HFF-Myc (cell line): ENCODE measurements at regions not wholly inside any gene's neighbourhood (a gene's known extent, or its start where the extent isn't known, plus 50 kb on each side); places are given as distances from the start of the nearest gene placed in this dataset.

Experiments used
- DNase-seq: peaks from one replicate; pipeline ENCODE4 v3.0.0-alpha.2; 2011; ENCODE audit warnings: low read depth; ENCODE audit errors: extremely low read depth
- H3K4me3 ChIP-seq: replicated peaks from 2 replicates; pipeline ENCODE4 v1.5.1; 2011; ENCODE audit warnings: low read depth, mild to moderate bottlenecking, control low read depth, low read length
- TF ChIP-seq, protein P1 (sequence below): IDR thresholded peaks from 2 replicates; pipeline ENCODE4 v1.5.1; 2012; ENCODE audit warnings: mild to moderate bottlenecking, low read depth, low read length, control low read depth; ENCODE audit errors: missing control alignments

DNA sequence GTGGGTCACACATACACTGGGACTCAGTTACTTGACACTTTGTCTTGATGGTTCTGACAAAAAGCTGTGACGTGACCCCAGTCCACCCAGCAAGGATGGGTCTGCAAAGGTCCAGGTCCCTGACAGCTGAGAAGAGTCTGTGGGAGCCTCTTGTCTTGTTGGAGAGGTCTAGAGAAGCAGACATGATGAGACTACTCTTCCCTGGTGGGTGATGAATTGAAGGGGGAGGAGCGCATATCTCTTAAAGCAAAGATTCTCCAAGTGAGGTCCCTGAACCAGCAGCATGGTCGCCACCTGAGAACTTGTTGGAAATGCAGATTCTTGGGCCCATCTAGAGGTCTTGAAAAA is 78.5 kb upstream of the MEDAG start:
- TF ChIP-seq, protein P1, sequence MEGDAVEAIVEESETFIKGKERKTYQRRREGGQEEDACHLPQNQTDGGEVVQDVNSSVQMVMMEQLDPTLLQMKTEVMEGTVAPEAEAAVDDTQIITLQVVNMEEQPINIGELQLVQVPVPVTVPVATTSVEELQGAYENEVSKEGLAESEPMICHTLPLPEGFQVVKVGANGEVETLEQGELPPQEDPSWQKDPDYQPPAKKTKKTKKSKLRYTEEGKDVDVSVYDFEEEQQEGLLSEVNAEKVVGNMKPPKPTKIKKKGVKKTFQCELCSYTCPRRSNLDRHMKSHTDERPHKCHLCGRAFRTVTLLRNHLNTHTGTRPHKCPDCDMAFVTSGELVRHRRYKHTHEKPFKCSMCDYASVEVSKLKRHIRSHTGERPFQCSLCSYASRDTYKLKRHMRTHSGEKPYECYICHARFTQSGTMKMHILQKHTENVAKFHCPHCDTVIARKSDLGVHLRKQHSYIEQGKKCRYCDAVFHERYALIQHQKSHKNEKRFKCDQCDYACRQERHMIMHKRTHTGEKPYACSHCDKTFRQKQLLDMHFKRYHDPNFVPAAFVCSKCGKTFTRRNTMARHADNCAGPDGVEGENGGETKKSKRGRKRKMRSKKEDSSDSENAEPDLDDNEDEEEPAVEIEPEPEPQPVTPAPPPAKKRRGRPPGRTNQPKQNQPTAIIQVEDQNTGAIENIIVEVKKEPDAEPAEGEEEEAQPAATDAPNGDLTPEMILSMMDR, result no peak
- H3K4me3 ChIP-seq, result no peak overlapping the region
- DNase-seq, result no peak

DNA sequence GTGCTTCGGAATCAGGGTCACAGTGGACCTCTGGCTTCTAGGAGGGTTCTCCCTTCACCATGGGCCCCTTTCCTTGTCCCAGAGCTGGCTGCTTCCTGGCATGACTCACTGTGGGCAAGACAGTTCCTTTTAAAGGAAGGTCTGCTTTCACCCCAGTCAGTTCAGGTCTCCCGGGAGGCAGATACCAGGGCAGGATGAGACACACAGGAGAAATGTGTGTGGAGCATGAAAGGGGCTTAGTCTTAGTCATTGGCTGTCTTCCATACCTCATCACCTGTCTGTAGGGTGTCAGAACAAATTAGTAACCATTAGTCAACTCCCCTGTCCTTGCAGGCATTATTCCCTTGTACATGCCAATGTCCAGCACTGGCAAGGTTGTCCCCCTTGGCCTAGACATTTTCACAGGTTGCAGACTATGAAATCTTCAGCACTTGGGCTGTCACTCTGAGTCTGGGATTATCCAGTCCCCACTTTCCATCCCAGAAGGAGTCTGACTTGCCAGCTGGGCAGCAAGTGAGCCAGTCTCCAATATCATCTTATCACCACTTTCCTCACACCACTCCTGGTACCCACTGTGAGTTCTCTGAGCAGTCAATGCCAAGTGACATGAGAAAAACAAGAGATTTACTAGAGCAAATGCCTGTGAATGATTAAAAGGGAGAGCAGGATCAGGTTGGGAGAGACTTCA is 76.8 kb upstream of the MEDAG start:
- peak; percentile 58 for DNase-seq
- no peak overlapping the region for H3K4me3 ChIP-seq
- TF ChIP-seq, protein P1, result no peak

DNA sequence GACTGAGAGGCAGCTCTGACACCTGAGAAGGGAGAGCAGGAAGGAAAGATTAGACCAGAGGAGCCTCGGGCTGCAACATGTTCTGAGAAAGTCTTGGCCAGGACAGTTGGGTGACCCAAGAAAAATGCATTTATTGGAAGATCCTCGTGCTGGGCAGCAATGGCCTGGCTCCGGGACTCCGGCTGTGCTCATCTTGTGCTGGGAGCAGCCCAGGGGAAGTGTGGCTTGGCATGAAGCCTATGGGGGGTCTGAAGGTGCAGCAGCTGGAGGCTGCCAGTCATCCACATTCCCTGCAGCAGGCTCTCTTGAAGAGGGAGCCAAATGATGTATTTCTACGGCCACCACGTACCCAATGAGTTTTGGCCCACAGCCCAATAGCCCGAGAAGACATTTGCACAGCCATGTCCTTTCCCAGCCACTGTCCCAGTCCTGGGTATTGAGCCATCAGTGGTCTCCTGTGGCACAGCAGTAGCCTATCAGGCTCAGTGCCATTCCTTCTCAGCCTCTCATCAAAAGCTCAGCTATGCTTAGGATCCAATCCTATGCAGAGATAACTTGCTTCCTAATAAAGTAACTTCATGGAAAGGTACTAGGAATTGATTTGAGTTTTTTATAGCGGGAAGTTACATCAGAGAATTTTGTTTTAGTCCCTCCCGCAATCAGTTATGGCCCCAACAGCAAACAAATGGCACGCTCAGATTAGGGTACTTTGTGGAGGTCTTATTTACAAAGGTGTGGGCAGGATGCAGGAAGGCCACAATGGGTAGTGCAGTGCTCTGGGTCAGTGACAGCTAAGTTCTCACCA is 76.0 kb upstream of the MEDAG start:
- no peak overlapping the region for H3K4me3 ChIP-seq
- TF ChIP-seq, protein P1, result no peak
- DNase-seq, result no peak

DNA sequence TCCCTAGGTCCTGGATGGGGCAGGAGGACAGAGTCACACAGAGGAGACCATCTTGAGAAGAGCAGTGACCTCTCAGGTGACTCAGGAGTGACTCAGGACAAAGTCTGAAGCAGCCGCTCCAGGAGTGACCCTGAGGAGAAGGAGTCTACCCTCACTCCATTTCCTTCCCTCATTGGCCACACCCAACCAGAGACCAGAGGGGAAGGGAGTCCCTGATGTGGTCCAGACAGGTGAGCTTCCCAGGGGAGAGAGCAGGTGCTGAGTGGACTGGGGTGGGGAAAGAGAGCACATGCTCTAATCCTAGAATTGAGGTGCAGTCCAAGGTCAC is 75.5 kb upstream of the MEDAG start:
- TF ChIP-seq, protein P1, result no peak
- no peak for DNase-seq
- H3K4me3 ChIP-seq, result no peak overlapping the region

DNA sequence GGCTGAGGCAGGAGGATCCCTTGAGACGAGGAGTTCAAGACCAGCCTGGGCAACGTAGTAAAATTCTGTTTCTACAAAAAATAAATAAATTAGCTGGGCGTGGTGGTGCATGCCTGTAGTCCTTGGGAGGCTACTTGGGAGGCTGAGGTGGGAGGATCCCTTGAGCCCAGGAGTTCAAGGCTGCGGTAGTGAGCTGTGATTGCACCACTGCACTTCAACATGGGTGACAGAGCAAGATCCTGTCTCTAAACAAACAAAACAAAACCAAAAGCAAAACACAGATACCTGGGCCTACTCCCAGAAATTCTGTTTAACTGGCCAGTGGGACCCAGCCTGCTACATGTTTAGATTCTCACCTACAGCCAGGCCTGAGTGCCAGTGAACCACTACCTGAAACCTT is 74.6 kb upstream of the MEDAG start:
- DNase-seq, result no peak
- H3K4me3 ChIP-seq, result no peak overlapping the region
- TF ChIP-seq, protein P1, result no peak

DNA sequence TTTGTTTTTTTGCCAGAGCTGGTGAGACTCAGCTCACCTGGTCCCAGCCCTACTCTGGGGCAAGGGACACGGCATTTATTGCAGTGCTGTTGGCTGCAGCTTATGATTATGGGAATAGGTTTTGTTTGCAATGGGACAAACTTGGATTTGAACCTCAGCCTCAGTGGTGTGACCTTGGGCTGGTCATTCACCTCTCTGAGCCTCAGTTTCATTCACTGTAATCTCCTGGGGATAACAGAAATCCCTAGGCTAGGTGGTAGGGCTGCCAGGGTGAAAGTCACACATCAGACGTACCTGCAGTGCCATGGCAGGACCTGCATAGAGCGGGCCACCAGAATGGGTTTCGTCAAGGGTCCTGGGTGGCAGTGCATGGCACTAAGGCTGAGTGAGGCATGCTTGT is 73.7 kb upstream of the MEDAG start:
- TF ChIP-seq, protein P1, result no peak
- no peak overlapping the region for H3K4me3 ChIP-seq
- DNase-seq, result no peak
